PC-9 (cell line): ENCODE measurements at regions not wholly inside any gene's neighbourhood (a gene's known extent, or its start where the extent isn't known, plus 50 kb on each side); places are given as distances from the start of the nearest gene placed in this dataset.
A peak's percentile ranks its signal among the peaks of the same experiment; 100 is the strongest.

Experiments used
- BruUV-seq: library from RNA; stranded (reverse); fragments of 400-500 nt; replicated peaks from 2 replicates; lab custom pipeline; 2021; lab: Mats Ljungman, UMichigan
- CTCF ChIA-PET: fragments of 300-600 bp; sonication (Branson Sonifier 250); formaldehyde crosslinking; loops from one replicate; lab custom pipeline; 2022; ENCODE audit warnings: antibody characterized with exemption; lab: Charles Lee
- POLR2A ChIA-PET: fragments of 300-600 bp; sonication (Branson Sonifier 250); formaldehyde crosslinking; loops from one replicate; lab custom pipeline; 2022; ENCODE audit warnings: antibody characterized with exemption; ENCODE audit not compliant: unreplicated experiment; lab: Charles Lee
- DNase-seq, 2 experiments: peaks; one replicate each; pipeline versions ENCODE4 v3.0.0 to v3.0.0-alpha.2; 2015 to 2022; ENCODE audit warnings: mixed read lengths in 1 of 2
- H2AFZ ChIP-seq: fragments of 200-600 bp; sonication (generic); 2 replicates; pipeline ENCODE4 v1.8.1; 2017; ENCODE audit warnings: antibody characterized with exemption
- H3F3A ChIP-seq: fragments of 200-600 bp; sonication (generic); 2 replicates; pipeline ENCODE4 v1.8.1; 2017; ENCODE audit warnings: antibody characterized with exemption, mild to moderate bottlenecking, low read depth; ENCODE audit not compliant: insufficient read depth
- H3K27ac ChIP-seq: fragments of 200-600 bp; sonication (generic); 2 replicates; pipeline ENCODE4 v1.6.1; 2016; ENCODE audit warnings: mixed run types
- H3K27me3 ChIP-seq: fragments of 200-600 bp; sonication (generic); 2 replicates; pipeline ENCODE4 v1.6.1; 2016; ENCODE audit warnings: low read depth, mixed run types; ENCODE audit not compliant: insufficient read depth
- H3K36me3 ChIP-seq: fragments of 200-600 bp; sonication (generic); 2 replicates; pipeline ENCODE4 v1.6.1; 2016; ENCODE audit warnings: low read depth, mixed run types
- H3K4me1 ChIP-seq: fragments of 200-600 bp; sonication (generic); replicated peaks from 2 replicates; pipeline ENCODE4 v1.6.1; 2016; ENCODE audit warnings: mixed run types; ENCODE audit not compliant: insufficient read depth
- H3K4me2 ChIP-seq: fragments of 200-600 bp; sonication (generic); 2 replicates; pipeline ENCODE4 v1.6.1; 2017; ENCODE audit warnings: mixed run types
- H3K4me3 ChIP-seq: fragments of 200-600 bp; sonication (generic); 2 replicates; pipeline ENCODE4 v1.6.1; 2016; ENCODE audit warnings: mixed run types
- H3K79me2 ChIP-seq: fragments of 200-600 bp; sonication (generic); 2 replicates; pipeline ENCODE4 v1.6.1; 2017; ENCODE audit warnings: low read depth, mixed run types
- H3K9me2 ChIP-seq: fragments of 200-600 bp; sonication (generic); 2 replicates; pipeline ENCODE4 v1.8.1; 2017; ENCODE audit warnings: mild to moderate bottlenecking; ENCODE audit not compliant: insufficient read depth
- H3K9me3 ChIP-seq: fragments of 200-600 bp; sonication (generic); 2 replicates; pipeline ENCODE4 v1.8.1; 2016; ENCODE audit warnings: low read depth; ENCODE audit not compliant: insufficient read depth
- H4K20me1 ChIP-seq: fragments of 200-600 bp; sonication (generic); 2 replicates; pipeline ENCODE4 v1.8.1; 2017; ENCODE audit not compliant: insufficient read depth
- CTCF ChIP-seq: fragments of 200-600 bp; sonication (generic); conservative IDR thresholded peaks from 2 replicates; pipeline ENCODE4 v1.6.1; 2017; ENCODE audit warnings: mixed run types, antibody characterized with exemption, mild to moderate bottlenecking, moderate library complexity
- EZH2 ChIP-seq: fragments of 200-600 bp; sonication (generic); IDR thresholded peaks from 2 replicates; pipeline ENCODE4 v1.8.0; 2017; ENCODE audit warnings: antibody characterized with exemption, low read depth
- intact Hi-C: fragments of 100-400 bp; cut with micrococcal nuclease; formaldehyde crosslinking; loops from one replicate; pipeline ENCODE4 v1.10.0; 2022; ENCODE audit not compliant: unreplicated experiment

GRCh38 chr10:63769367-63769766, 248.2 kb downstream of the REEP3 start:
- ChIA-PET POLR2A (no interaction called here), CTCF (no interaction called here)
- no peak for DNase-seq
- H3K4me2 ChIP-seq = no peak overlapping the region
- H3K4me1 ChIP-seq = no peaks in the 10 kb centered on the region
- H3K36me3 ChIP-seq = no peaks in the 10 kb centered on the region
- no peaks in the 10 kb centered on the region for H3K9me3 ChIP-seq
- TF ChIP-seq EZH2 (no peak), CTCF (no peak)
- H3K27ac ChIP-seq = no peak overlapping the region
- no peaks in the 10 kb centered on the region for H3K79me2 ChIP-seq
- H3K27me3 ChIP-seq = 0 out of 2 replicates have a peak, but pooled peaks cover 2% of the 10 kb centered on the region
- H3F3A ChIP-seq = no peaks in the 10 kb centered on the region
- H3K9me2 ChIP-seq = no peaks in the 10 kb centered on the region; the same call in 1 of the 2 replicates
- H3K4me3 ChIP-seq = no peak overlapping the region
- BruUV-seq = no TSS peak
- no peaks in the 10 kb centered on the region for H4K20me1 ChIP-seq
- no peak overlapping the region for H2AFZ ChIP-seq
- intact Hi-C loops = loop anchor here (10.0 kb wide), 1 partner anchor 1175 kb away; no protein-coding TSS in a partner anchor

GRCh38 chr10:63770523-63770922, 249.3 kb downstream of the REEP3 start:
- TF ChIP-seq EZH2 (no peak), CTCF (no peak)
- H3K9me2 ChIP-seq = no peaks in the 10 kb centered on the region; the same call in 1 of the 2 replicates
- no TSS peak for BruUV-seq
- H3K27ac ChIP-seq = no peak overlapping the region
- POLR2A ChIA-PET = no interaction called here
- peak overlapping the region; percentile 29; the same call in 1 of the 2 replicates for H2AFZ ChIP-seq
- intact Hi-C loops = no loop called here
- H3K9me3 ChIP-seq = no peaks in the 10 kb centered on the region
- no peak overlapping the region for H3K4me2 ChIP-seq
- H3K4me3 ChIP-seq = no peak overlapping the region
- no peak for DNase-seq
- 0 out of 2 replicates have a peak, but pooled peaks cover 4% of the 10 kb centered on the region for H3K27me3 ChIP-seq
- H3K36me3 ChIP-seq = no peaks in the 10 kb centered on the region
- no peaks in the 10 kb centered on the region for H4K20me1 ChIP-seq
- no peaks in the 10 kb centered on the region for H3K4me1 ChIP-seq
- no peaks in the 10 kb centered on the region for H3K79me2 ChIP-seq
- CTCF ChIA-PET = no interaction called here
- no peaks in the 10 kb centered on the region for H3F3A ChIP-seq

DNA sequence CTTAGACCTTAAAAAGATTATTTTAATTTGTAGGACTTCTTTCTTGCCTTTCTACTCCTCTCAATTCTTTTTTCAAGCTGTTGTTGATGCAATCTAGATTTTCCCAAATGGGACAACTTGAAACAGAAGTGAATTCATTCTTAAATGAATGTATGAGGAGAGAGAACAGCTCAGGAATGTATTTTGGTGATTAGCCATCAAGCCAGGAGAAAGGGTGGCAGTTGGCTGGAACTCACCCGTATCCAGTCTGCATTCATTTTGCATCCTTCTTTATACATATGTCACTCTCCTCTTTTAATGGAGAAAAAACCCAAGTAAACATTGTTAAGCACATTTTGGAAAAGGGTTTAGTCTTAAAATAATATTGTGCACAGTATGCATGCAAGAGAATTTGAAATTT, 251.3 kb downstream of the REEP3 start:
- Histone ChIP-seq H3K9me2 (no peaks in the 10 kb centered on the region; the same call in 1 of the 2 replicates), H3K36me3 (no peaks in the 10 kb centered on the region), H3K27ac (no peak overlapping the region), H3K79me2 (no peaks in the 10 kb centered on the region), H3K9me3 (no peaks in the 10 kb centered on the region), H3K4me1 (no peaks in the 10 kb centered on the region), H3K27me3 (0 out of 2 replicates have a peak, but pooled peaks cover 8% of the 10 kb centered on the region), H2AFZ (no peak overlapping the region), H4K20me1 (no peaks in the 10 kb centered on the region), H3F3A (no peaks in the 10 kb centered on the region), H3K4me3 (no peak overlapping the region), H3K4me2 (no peak overlapping the region)
- no TSS peak for BruUV-seq
- intact Hi-C loops = no loop called here
- ChIA-PET CTCF (no interaction called here), POLR2A (no interaction called here)
- DNase-seq = no peak
- TF ChIP-seq EZH2 = no peak
- no peak for TF ChIP-seq CTCF
